HL-60 (cell line): ENCODE measurements at regions not wholly inside any gene's neighbourhood (a gene's known extent, or its start where the extent isn't known, plus 50 kb on each side); places are given as distances from the start of the nearest gene placed in this dataset.

ENCODE experiments used
- DNase-seq, 2 experiments: peaks; one replicate each; pipeline ENCODE4 v3.0.0-alpha.2; 2010 to 2020; ENCODE audit warnings: low read depth in 1 of 2, low spot score in 1 of 2
- H3K27ac ChIP-seq: fragments of 250-450 bp; sonication (Bioruptor Pico); replicated peaks from 2 replicates; pipeline ENCODE4 v1.5.1; 2020; ENCODE audit warnings: mild to moderate bottlenecking, moderate library complexity
- H3K27me3 ChIP-seq: fragments of 250-450 bp; sonication (Bioruptor Pico); 2 replicates; pipeline ENCODE4 v1.5.1; 2021; ENCODE audit warnings: mild to moderate bottlenecking, moderate library complexity; ENCODE audit not compliant: insufficient read depth, poor library complexity, severe bottlenecking
- H3K4me3 ChIP-seq: replicated peaks from 2 replicates; pipeline ENCODE4 v1.5.1; 2011; ENCODE audit warnings: mild to moderate bottlenecking, control low read depth, low read length; ENCODE audit not compliant: insufficient read depth
- GABPA ChIP-seq: IDR thresholded peaks from 2 replicates; pipeline ENCODE4 v1.6.1; 2012; ENCODE audit warnings: low read depth
- POLR2AphosphoS5 ChIP-seq: IDR thresholded peaks from 2 replicates; pipeline ENCODE4 v1.6.1; 2012; ENCODE audit warnings: low read depth
- SPI1 ChIP-seq: IDR thresholded peaks from 2 replicates; pipeline ENCODE4 v1.6.1; 2012; ENCODE audit warnings: low read depth, mild to moderate bottlenecking, borderline replicate concordance
- TF ChIP-seq, protein P1 (sequence below): IDR thresholded peaks from one replicate; pipeline ENCODE4 v1.5.1; 2011; ENCODE audit warnings: low read length, control low read depth, inconsistent platforms; ENCODE audit not compliant: insufficient read depth
- TF ChIP-seq, protein P2 (sequence below): IDR thresholded peaks from 2 replicates; pipeline ENCODE4 v1.6.1; 2012; ENCODE audit warnings: low read depth; ENCODE audit not compliant: insufficient replicate concordance

DNA sequence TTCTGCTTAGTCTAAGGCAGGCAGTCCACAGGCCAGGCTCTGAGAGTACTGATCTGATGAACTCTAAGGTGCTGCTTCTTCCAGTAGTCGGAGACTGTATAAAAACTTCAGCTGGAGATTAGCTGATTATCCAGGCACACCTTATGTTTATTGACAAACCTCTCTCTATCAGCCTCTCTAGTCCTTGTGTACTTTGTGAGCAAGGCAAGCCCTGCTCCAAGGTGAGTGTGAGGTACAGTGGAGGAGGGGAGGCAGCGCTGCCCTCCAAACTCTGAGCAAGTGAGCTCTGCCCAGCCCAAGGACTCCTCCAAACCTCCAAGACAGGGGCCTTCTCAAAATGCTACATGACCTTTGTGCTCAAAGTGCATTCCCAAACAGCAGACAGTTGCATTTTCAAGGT is 95.9 kb upstream of the CDKN3 start:
- no peak for DNase-seq
- no peak for TF ChIP-seq POLR2AphosphoS5
- TF ChIP-seq, protein P1, sequence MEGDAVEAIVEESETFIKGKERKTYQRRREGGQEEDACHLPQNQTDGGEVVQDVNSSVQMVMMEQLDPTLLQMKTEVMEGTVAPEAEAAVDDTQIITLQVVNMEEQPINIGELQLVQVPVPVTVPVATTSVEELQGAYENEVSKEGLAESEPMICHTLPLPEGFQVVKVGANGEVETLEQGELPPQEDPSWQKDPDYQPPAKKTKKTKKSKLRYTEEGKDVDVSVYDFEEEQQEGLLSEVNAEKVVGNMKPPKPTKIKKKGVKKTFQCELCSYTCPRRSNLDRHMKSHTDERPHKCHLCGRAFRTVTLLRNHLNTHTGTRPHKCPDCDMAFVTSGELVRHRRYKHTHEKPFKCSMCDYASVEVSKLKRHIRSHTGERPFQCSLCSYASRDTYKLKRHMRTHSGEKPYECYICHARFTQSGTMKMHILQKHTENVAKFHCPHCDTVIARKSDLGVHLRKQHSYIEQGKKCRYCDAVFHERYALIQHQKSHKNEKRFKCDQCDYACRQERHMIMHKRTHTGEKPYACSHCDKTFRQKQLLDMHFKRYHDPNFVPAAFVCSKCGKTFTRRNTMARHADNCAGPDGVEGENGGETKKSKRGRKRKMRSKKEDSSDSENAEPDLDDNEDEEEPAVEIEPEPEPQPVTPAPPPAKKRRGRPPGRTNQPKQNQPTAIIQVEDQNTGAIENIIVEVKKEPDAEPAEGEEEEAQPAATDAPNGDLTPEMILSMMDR, result no peak
- TF ChIP-seq SPI1, result no peak
- no peak for TF ChIP-seq GABPA
- TF ChIP-seq, protein P2, sequence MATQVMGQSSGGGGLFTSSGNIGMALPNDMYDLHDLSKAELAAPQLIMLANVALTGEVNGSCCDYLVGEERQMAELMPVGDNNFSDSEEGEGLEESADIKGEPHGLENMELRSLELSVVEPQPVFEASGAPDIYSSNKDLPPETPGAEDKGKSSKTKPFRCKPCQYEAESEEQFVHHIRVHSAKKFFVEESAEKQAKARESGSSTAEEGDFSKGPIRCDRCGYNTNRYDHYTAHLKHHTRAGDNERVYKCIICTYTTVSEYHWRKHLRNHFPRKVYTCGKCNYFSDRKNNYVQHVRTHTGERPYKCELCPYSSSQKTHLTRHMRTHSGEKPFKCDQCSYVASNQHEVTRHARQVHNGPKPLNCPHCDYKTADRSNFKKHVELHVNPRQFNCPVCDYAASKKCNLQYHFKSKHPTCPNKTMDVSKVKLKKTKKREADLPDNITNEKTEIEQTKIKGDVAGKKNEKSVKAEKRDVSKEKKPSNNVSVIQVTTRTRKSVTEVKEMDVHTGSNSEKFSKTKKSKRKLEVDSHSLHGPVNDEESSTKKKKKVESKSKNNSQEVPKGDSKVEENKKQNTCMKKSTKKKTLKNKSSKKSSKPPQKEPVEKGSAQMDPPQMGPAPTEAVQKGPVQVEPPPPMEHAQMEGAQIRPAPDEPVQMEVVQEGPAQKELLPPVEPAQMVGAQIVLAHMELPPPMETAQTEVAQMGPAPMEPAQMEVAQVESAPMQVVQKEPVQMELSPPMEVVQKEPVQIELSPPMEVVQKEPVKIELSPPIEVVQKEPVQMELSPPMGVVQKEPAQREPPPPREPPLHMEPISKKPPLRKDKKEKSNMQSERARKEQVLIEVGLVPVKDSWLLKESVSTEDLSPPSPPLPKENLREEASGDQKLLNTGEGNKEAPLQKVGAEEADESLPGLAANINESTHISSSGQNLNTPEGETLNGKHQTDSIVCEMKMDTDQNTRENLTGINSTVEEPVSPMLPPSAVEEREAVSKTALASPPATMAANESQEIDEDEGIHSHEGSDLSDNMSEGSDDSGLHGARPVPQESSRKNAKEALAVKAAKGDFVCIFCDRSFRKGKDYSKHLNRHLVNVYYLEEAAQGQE, result no peak
- Histone ChIP-seq H3K27me3 (peaks cover 2% of the 10 kb centered on the region), H3K4me3 (no peak overlapping the region), H3K27ac (peak overlapping the region; percentile 20)

DNA sequence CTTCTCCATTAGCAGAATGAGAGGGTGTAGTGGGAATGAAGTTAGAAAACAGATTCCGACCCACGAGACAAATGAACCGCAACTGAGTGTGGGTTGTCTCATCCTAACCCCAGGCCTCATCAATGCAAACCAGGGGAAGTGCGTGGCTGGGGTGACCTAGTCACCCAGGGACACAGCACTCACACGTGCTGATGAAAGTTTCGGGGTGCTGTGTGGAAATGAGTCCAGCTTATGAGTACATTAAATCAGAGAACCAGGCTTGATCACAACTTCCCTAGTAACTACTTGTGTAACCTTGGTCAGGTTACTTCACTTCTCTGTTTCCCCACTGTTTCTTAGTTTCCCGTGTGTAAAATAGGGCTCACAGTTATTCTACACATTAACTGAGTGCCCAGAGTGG is 95.4 kb upstream of the CDKN3 start:
- 0 out of 2 replicates have a peak, but pooled peaks have one; percentile 16 for TF ChIP-seq SPI1
- no peak for TF ChIP-seq POLR2AphosphoS5
- TF ChIP-seq GABPA, result no peak
- TF ChIP-seq, protein P2, result no peak
- TF ChIP-seq, protein P1, result no peak
- H3K4me3 ChIP-seq, result no peak overlapping the region
- H3K27me3 ChIP-seq, result peaks cover 2% of the 10 kb centered on the region
- peak overlapping the region; percentile 73 for H3K27ac ChIP-seq
- DNase-seq, result peak; percentile 3 to 79

DNA sequence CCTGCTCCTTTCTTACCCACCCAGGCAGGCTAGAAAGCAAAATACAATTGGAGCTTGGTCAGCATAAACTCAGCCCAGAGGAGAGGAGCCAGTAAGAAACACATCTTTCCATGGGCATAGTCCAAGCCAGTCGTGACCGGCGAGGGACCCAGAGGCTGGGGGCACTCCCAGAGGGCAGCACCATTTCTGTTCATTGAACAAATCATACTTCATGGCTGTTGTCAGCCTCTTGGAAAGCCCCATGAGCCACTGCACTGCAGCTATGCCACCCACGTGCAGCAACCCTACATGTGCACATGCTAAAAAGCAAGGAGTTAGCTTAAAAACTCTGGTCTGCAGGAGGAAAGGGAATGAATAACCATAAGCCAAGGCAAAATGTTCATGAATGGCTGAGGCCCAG is 90.0 kb upstream of the CDKN3 start:
- no peak for DNase-seq
- H3K27me3 ChIP-seq, result peaks cover 4% of the 10 kb centered on the region
- no peak overlapping the region for H3K27ac ChIP-seq
- TF ChIP-seq, protein P2, result no peak
- TF ChIP-seq POLR2AphosphoS5 (no peak), SPI1 (no peak), GABPA (no peak)
- TF ChIP-seq, protein P1, result no peak
- H3K4me3 ChIP-seq, result no peak overlapping the region
